C4-2B (cell line): ENCODE measurements at regions not wholly inside any gene's neighbourhood (a gene's known extent, or its start where the extent isn't known, plus 50 kb on each side); places are given as distances from the start of the nearest gene placed in this dataset.

Experiments
- CTCF ChIP-seq: fragments of 450-650 bp; conservative IDR thresholded peaks from 2 replicates; pipeline ENCODE4 v1.5.1; 2017; ENCODE audit warnings: mild to moderate bottlenecking
- ZFX ChIP-seq: fragments of 450-650 bp; IDR thresholded peaks from 2 replicates; pipeline ENCODE4 v1.6.1; 2017

- no peak for TF ChIP-seq CTCF
- TF ChIP-seq ZFX: no peak
Observed at GRCh38 chr2:12556762-12557161, 160.0 kb upstream of the TRIB2 start.
